GM19025 (cell line): ENCODE measurements at regions not wholly inside any gene's neighbourhood (a gene's known extent, or its start where the extent isn't known, plus 50 kb on each side); places are given as distances from the start of the nearest gene placed in this dataset.
A peak's percentile ranks its signal among the peaks of the same experiment; 100 is the strongest.
"Not testable (repeated sequence)": the region's sequence is repeated elsewhere in the genome, so short reads cannot be mapped to it uniquely, and the experiment has no call there.

ENCODE experiments used
- ATAC-seq: cut with Tn5 transposase; IDR thresholded peaks from one replicate; pipeline ENCODE4 v1.9.1; 2021; ENCODE audit warnings: mild to moderate bottlenecking, low read depth, moderate library complexity; ENCODE audit not compliant: unreplicated experiment

DNA sequence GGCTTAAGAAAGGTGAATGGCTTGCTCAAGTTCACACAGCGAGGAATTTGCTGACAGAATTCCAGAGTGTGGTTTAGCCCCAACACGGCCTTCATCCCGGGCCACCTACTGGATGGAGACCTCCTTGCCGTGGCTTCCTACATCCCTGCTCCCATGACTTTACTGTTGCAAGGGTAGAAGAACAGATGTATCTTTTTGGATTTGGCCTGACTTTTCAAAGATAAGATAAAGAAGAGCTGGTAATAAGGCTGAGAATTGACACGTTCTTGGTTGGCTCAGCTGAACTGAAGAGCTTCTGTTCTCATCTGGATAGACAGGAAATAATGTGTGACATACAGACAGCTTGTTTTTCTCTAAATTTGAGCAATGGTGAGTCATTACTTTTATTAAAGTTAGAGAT lies 113.1 kb downstream of the KLF5 start:
- no peak for ATAC-seq

DNA sequence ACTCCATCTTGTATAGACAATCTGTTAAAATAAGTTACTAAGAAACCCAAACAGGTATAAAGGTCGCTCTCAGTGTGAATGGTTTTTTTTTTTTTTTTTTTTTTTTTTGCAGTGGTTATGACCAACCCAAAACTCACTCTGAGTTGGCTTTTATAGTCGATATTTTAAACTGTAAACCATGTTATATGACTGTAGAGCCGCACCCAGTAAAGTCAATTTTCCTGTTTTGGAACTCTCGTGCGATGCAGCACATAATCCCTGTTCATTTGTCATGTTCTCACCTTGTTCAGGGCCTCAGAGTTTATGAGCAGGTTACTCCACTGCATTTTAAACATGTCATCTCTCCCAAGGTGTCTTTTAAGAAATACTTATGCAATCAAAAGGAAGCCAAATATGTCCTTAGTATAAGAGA lies 112.5 kb downstream of the KLF5 start:
- no peak for ATAC-seq

DNA sequence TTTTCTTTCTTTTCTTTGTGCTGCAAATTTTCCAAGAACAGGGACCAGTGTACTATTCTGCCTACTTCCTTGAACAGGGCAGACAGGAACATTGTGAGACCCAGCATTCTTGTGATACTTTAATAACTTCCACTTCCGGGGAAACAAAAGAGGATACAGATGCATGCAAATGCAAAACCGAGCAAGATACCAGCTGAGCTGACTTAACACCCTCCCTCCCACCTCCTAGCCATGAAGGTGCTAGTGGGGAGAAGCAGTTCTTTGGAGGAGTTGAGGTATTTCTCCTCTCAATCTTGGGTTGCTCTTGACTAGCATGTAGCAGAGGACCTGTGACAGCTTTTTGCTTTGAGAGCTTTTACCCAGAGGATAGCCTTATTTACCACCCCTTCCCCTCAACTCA lies 111.2 kb downstream of the KLF5 start:
- ATAC-seq: peak; percentile 52

DNA sequence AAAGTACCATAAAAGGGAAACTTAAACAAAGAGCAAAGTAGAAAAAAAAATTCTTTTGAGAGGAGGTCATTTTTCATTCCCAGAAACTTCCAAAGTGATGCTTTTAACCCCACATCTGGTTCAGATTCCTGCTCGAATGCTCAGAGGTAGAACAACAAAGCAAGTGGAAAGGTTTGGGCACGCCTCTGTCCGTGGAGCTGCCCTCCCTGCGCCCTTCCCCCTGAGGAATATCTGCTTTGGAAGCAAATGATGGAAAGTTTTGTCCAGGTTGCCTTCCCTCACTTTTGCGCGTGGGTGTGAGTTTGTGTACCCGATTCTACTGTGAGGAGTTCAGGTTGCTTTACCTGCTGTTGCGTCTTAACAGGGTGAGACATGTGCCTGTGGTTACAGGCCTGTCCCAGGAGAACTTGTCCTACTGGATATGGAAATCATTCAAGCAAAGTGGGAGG lies 110.2 kb downstream of the KLF5 start:
- ATAC-seq: no peak

DNA sequence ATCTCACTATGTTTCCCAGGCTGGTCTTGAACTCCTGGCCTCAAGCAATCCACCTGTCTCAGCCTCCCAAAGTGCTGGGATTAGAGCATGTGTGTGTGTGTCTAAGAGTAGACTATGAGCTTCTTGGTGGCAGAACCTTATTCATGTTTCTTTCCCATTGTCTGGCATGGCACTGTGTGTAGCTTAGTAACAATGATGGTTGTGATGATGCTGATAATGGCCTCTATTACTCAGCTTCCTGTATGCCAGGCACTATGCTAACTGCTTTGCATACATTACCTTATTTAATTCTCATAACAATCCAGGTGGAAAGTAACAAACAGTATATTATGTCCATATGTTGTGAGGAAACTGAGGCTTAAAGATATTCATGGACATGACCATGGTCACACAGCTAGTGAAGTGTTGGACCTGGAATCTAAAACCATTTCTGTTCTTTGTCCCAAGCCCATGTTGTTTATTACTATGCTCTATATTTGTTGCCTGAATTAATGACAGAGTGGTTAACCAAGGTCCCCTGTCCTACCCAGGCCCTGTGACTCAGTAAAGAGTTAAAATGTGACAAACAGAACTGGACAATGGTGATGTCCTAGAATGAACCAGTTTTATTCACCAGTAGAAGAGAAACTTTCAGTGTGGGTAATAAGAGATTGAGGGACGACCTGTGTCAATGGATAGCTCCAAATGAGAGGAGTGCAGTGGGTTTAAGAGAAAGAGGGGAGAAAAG lies 109.6 kb downstream of the KLF5 start:
- no peak for ATAC-seq

DNA sequence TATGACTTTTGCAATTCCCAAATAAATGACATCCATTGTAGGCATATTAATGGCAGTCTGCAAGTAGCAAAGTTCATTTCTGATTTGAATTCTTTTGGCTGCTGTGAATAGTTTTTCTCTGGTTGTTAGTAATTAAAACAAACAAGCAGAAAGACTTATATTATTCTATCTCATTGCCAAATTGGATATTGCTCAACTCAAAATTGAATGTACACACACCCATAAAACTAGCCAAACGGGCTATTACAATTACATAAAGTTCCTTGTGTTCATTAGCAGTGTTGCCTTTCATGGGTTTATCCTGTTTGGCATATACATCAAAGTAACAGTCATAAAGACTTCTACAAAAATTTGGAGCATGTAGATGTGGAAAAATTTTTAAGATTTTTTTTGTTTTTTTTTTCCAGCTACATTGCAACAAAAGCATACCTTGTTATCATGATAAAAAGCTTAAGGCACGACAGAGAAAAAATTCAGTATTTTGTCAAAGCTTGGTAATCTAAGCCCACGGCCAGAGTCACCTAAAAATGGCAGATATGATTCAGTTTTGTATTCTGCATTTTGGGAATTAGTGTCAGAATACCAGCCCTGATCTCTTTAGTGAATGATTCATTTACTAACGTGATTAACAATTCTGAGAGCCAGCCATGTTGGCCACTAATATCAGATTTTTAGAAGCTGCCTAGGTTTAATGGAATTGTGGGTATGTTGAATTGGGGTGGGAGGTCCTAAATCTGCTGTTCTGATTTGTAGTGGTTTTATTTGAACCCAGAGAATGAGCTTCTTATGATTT lies 108.4 kb downstream of the KLF5 start:
- ATAC-seq: no peak

DNA sequence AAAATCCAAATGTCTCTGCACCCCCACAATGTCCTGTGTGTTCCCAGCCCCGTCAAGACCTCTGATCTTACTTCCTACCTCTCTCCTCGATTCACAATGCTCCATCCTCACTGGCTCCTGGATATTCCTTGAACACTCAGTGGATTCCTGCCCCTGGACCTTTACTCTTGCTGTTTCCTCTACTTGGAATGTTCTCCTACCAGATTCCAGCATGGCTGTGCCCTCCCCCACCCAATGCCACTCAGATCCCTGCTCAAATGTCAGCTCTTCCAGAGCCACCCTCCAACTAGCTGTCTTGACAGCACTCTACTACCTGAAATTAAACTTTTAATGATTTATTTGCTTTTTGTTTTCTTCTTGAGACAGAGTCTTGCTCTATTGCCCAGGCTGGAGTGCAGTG lies 107.4 kb downstream of the KLF5 start:
- ATAC-seq: no peak

DNA sequence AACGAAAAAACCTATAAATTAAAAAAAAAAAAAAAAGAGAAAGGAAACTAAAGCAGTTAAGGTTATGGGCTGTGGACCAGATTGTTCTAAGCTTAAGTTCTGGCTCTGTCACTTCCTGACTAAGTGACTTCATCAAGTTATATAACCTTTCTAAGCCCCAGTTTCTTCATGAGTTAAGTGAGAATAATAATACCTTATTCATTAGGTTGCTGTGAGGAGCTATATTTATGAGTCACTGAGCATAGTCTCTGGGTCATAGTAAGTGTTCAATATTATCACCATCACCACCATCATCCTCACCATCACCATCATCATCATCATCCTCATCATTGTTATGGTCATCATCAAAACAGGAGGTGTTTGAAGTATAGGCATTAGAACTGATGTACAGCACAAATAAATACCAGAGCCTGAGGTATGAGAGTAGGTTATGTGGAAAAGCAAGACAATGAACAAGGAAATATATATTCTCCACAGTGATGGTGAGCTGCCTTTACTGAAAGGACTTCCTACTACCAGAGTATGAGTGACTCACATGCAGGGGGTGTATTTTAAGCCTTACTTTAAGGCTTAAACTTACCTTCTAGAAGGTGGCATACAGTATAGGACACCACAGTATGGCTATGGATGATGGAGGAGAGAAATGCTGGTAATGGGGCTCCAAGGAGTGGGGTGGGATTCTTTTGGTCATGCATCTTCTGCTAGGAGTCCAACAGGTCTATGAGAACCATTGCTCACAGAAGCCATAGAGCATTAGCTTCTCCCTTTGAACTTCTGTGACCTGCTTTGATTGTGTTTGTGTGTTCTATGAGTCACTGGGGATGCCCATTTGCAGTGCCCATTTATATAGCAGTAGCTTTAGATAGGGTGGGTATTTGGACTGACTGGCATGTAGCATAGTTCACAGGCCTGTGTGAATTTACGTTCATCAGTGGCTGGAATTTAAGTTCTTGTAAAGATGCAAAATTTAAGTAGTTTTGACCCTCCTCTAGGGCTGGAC lies 104.4 kb downstream of the KLF5 start:
- ATAC-seq: no peak

DNA sequence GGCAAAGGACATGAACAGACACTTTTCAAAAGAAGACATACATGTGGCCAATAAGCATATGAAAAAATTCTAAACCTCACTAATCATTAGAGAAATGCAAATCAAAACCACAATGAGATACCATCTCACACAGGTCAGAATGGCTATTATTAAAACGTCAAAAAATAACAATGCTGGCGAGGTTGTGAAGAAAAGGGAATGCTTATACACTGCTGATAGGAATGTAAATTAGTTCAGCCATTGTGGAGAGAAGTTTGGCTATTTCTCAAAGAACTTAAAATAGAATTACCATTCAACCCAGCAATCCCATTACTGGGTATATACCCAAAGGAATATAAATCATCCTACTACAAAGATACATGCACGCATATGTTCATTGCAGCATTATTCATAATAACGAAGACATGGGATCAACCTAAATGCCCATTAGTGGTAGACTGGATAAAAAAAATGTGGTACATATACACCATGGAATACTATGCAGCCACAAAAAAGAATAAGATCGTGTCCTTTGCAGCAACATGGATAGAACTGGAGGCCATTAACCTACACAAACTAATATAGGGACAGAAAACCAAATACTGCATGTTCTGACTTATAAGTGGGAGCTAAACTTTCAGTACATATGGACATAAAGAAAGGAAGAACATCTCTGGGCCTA lies 101.7 kb downstream of the KLF5 start:
- not testable (repeated sequence) for ATAC-seq

DNA sequence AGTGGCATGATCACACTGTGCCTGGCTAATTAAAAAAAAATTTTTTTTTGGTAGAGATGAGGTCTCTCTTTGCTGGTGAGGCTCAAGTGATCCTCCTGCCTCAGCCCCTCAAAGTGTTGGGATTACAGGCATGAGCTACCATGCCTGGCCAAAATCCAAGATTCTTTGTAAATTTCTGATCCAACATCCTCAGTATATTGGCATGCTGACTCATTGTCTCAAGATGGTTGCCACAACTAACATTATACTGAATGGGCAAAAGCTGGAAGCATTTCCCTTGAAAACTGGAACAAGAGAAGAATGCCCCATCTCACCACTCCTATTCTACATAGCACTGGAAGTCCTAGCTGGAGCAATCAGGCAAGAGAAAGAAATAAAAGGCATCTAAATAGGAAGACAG lies 100.0 kb downstream of the KLF5 start:
- ATAC-seq: no peak

DNA sequence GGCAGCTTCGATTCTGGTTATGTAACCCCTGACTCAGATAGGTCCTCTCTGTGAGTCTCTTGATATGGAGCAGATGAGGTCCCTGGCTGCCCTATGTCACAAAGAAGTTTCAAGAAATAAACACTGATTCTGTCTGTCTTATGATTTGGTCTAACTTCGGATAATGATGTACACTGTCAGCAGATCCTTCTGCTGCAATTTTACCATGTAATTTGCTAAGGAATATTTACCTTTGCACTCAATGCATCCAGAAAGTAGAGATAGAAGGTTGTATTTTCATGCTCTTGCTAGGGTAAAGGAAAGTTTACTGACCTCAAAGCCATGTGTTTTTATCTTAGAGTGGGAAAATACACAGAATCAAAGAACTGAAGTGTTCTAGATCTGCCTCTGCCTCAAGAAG lies 98.2 kb downstream of the KLF5 start:
- ATAC-seq: no peak

DNA sequence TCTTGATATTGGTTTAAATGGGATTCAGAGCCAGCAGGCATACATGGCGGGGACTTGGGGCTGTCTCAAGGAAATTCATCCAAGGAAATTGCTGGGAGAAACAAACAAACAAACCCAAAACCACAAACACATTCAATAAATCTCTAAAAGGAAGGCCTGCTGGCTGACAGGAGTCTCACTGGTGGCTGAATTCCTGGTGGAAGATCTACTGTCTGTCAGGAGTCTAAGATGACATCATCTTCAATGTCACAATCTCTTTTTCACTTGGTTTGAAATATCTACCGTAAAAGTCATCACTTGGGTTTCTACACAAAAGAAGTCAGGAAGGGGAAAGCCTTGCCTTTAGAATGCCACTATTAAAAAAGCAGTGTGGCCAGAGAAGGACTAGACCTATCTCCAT lies 87.9 kb downstream of the KLF5 start:
- ATAC-seq: no peak

DNA sequence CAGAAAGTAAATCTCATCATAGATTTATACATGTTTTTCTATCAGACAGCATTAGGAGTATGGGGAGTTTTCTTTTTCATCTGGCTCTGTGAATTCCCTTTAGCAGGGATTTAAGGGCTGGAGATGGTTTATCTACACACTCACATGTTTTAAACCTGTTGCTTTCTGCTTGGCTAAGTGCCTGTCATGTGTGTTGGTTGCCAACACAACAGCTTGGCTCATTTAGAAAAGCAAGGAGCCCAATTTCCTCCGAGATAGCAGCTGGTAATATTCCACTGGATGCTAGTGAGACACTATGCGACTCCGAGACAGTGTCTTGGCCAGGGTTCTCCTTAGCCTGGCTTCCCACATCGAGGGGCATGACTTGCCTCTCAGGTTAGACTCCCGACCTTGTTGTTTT lies 83.3 kb downstream of the KLF5 start:
- ATAC-seq: no peak

DNA sequence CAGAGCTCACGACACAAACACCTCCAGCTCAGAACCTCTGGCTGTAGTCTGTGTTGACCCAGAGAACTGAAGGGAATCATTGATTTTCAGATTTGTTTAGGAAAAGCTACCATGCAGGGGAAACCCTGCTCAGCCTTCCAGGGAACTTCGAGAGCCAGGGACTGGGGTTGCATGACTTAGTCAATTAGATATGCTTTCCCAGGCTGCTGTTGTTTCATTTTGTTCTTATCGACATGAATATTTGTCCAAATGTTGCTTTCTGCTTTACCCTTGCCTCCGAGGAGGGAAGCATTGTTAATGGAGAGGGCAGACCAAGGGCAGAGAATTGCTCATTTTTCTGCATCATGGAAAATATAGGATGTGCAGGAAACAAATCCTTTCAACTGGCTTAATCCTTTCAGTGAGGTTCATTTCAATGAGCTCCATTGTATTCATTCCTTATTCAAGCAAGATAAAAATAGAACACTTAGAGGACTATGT lies 82.5 kb downstream of the KLF5 start:
- ATAC-seq: no peak

DNA sequence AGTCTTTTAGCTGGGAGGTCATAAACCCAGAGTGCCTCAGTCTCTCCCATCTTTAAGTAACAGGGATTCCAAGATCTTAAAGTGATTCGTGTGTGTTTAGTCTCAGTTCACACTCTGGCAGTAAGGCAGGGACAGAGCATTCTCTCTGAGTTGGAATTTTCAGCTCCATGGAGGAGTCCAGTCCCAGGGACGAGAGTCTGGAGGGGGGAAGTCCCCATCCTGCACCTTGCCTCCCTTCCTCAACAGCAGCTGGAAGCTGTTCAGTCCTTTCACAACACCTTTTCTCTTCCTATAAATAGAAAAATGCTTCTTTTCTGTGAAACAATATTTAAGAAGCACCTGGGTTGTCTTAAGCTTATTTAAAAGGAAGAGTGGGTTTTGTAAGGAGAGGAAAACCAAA lies 82.0 kb downstream of the KLF5 start:
- no peak for ATAC-seq

DNA sequence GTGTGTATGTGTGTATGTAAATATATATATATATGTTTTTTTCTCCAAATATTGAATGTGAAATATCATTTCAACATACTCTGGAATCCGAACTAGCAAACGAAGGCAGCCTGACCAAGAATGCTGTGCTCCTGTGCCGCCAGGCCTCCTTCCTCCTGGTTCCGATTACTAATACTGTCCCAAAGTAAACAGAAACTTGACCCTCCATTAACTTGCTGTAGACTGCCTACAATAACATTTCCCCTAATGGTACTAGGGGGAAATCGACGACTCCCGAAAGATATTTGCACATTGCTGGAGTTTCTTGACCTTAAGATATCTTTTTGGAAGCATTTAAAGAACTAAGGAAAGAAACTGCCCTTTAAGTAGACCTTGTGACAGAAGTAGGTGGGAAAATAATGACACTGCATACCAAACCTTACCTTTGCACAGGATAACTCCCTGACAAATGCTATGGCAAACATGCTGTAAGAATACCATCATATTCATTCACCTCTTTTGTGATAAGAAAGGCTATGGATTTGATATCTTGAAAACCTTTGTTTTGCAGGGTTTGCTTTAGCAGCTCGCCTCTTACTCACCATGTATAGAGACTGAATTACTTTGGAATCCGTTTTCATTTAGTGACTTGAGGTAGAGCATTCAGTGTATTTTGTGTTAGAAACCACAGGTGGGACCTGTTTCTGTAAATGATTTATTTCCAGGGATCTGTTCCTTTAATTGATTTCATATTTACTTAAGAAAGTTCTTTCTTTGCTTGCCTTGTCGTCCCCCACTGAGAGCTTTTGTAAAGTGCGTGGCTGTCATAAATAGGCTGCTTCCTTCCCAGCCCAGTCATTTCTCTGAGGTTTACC lies 80.1 kb downstream of the KLF5 start:
- no peak for ATAC-seq

DNA sequence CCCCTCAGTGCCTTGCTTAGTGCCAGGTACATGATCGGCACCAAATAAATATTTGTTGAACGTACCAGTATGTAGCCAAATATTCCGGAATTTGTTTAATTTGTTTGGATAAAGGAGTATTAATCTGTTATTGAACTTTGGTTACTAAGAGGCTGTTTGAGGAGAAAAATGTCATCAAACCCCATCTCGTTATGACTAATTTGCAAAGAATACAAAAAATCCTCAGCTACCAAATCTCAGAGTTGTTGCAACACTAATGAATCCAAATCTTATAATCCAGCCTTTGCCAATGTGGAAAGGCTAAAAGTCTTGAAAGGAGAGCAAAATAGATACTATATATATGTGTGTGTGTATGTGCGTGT lies 79.5 kb downstream of the KLF5 start:
- ATAC-seq: no peak

DNA sequence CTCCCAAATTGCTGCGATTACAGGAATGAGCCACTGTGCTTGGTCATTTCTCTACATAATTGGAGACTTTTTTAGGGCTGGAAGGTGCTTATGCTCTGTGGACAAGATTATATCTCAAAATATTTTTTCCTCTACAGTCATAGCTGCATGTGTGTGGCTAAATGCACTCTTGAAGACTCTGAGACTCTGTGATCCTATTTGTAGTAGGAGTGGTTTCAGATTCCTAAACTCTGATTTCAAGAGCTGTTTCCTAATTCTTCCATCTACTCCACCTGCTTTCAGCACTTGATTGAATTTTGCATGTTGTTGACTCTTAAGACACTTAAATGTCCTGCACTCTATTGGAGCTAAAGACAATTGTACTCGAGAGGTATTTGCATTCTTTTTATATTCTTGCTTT lies 78.0 kb downstream of the KLF5 start:
- no peak for ATAC-seq

DNA sequence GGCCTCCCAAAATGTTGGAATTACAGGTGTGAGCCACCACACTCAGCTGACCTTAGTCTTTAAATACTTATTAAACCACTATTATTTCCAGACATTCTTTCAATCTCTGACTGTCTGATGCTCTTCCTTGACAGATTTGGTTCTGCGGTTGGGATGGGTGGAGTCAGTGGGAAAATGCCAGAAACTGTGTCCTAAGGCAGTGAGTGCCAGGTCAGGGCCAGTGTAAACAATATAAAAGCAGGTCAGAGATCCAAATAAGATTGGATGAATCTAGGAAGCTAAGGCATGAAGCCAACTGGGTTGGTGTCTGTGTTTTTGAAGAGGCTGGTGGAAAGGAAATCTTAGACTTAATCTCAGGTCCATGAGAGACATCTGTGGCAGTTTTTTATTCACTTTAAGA lies 74.7 kb downstream of the KLF5 start:
- no peak for ATAC-seq
